GM23248 (cell line): ENCODE measurements at regions not wholly inside any gene's neighbourhood (a gene's known extent, or its start where the extent isn't known, plus 50 kb on each side); places are given as distances from the start of the nearest gene placed in this dataset.

Experiments used
- DNase-seq: peaks from one replicate; pipeline ENCODE4 v3.0.0-alpha.2; 2015
- H2AFZ ChIP-seq: fragments of 200-600 bp; sonication (generic); 2 replicates; pipeline ENCODE4 v1.6.1; 2016; ENCODE audit warnings: antibody characterized with exemption
- H3F3A ChIP-seq: fragments of 200-600 bp; sonication (generic); 2 replicates; pipeline ENCODE4 v1.6.1; 2016; ENCODE audit warnings: mild to moderate bottlenecking, antibody characterized with exemption, mixed run types; ENCODE audit not compliant: insufficient read depth
- H3K27ac ChIP-seq: fragments of 200-600 bp; sonication (generic); 2 replicates; pipeline ENCODE4 v1.5.1; 2016; ENCODE audit warnings: mild to moderate bottlenecking
- H3K27me3 ChIP-seq: fragments of 200-600 bp; sonication (generic); replicated peaks from 2 replicates; pipeline ENCODE4 v1.6.1; 2016; ENCODE audit warnings: mild to moderate bottlenecking; ENCODE audit not compliant: insufficient read depth
- H3K36me3 ChIP-seq: fragments of 200-600 bp; sonication (generic); 2 replicates; pipeline ENCODE4 v1.6.1; 2016; ENCODE audit warnings: low read depth, mild to moderate bottlenecking
- H3K4me1 ChIP-seq: fragments of 200-600 bp; sonication (generic); 2 replicates; pipeline ENCODE4 v1.6.1; 2016; ENCODE audit warnings: mild to moderate bottlenecking; ENCODE audit not compliant: insufficient read depth
- H3K4me2 ChIP-seq: fragments of 200-600 bp; sonication (generic); one replicate; pipeline ENCODE4 v1.6.1; 2016; ENCODE audit warnings: mild to moderate bottlenecking; ENCODE audit not compliant: unreplicated experiment
- H3K4me3 ChIP-seq: fragments of 200-600 bp; sonication (generic); 2 replicates; pipeline ENCODE4 v1.5.1; 2016; ENCODE audit warnings: mild to moderate bottlenecking
- H3K79me2 ChIP-seq: fragments of 200-600 bp; sonication (generic); 2 replicates; pipeline ENCODE4 v1.6.1; 2016; ENCODE audit warnings: mild to moderate bottlenecking; ENCODE audit not compliant: insufficient read depth
- H3K9ac ChIP-seq: fragments of 200-600 bp; sonication (generic); 2 replicates; pipeline ENCODE4 v1.6.1; 2016; ENCODE audit warnings: mild to moderate bottlenecking
- H3K9me2 ChIP-seq: fragments of 200-600 bp; sonication (generic); 2 replicates; pipeline ENCODE4 v1.6.1; 2016; ENCODE audit warnings: mixed run types, mild to moderate bottlenecking, moderate library complexity; ENCODE audit not compliant: insufficient read depth
- H3K9me3 ChIP-seq: fragments of 200-600 bp; sonication (generic); one replicate; pipeline ENCODE4 v1.6.1; 2017; ENCODE audit warnings: low read depth
- H4K20me1 ChIP-seq: fragments of 200-600 bp; sonication (generic); 2 replicates; pipeline ENCODE4 v1.6.0; 2016; ENCODE audit not compliant: insufficient read depth
- EZH2 ChIP-seq: fragments of 200-600 bp; sonication (generic); IDR thresholded peaks from 2 replicates; pipeline ENCODE4 v1.6.1; 2018; ENCODE audit warnings: antibody characterized with exemption, mild to moderate bottlenecking; ENCODE audit not compliant: insufficient read depth, poor library complexity, severe bottlenecking
- EZH2phosphoT487 ChIP-seq: fragments of 200-600 bp; sonication (generic); IDR thresholded peaks from 2 replicates; pipeline ENCODE4 v1.6.1; 2018; ENCODE audit warnings: antibody characterized with exemption, moderate library complexity, mild to moderate bottlenecking, low read depth; ENCODE audit not compliant: insufficient read depth
- WGBS, 2 experiments: methylation state at CpG; one replicate each; pipeline ENCODE4 v1.1.6; 2015 to 2017; ENCODE audit warnings: low lambda C conversion rate in 2 of 2, low coverage in 1 of 2; ENCODE audit errors: missing lambda C conversion rate in 2 of 2; 5-methylcytosine and 5-hydroxymethylcytosine counted together
- in situ Hi-C: fragments of 300-500 bp; cut with MboI; formaldehyde crosslinking; loops from 2 replicates; pipeline ENCODE4 v1.15.0; 2020

DNA sequence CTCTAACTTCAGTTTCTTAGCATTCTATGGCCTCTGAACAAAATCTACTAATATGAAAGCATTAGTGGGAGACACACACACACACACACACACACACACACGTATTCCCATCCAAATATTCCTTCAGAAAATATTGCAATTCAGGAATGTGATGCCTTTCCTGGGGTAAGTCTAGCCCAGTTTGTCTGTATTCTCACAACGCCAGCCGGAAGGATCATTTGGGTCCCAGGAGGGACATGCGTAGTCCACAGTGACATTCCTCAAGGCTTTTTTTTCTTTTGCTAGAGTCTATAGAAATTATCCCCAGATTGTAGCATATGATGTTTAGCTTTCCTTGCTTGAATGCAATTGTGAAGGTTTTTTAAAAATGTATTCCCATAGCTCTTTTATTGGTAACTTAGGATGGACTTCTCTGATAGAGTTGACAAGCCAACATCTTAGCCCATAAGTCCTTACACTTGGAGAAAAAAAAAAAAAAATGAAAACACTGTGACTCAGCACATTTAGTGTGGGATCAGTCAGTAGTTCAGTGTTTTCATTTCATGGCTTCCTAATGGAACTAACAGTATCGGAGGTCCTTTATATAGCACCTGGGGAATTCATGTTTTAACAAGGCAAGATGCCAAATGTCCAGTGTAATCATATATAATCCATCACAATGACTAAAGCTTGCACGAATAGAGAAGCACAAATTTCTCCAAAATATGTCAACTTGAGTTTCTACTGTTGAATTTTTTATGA, 316.5 kb downstream of the DIRAS2 start:
- in situ Hi-C loops, result no loop called here
- Histone ChIP-seq H2AFZ (no peak overlapping the region), H3K4me1 (no peaks in the 10 kb centered on the region), H3F3A (no peaks in the 10 kb centered on the region), H3K9me2 (no peaks in the 10 kb centered on the region), H3K9me3 (no peaks in the 10 kb centered on the region), H3K36me3 (no peaks in the 10 kb centered on the region), H3K9ac (no peak overlapping the region), H3K79me2 (no peaks in the 10 kb centered on the region), H3K27ac (no peak overlapping the region), H3K4me2 (no peak overlapping the region), H3K4me3 (no peak overlapping the region), H4K20me1 (no peaks in the 10 kb centered on the region), H3K27me3 (no peaks in the 10 kb centered on the region)
- WGBS, 2 experiments, result 33 to 39% methylated on average over 6 of the region's 6 CpGs
- no peak for TF ChIP-seq EZH2
- TF ChIP-seq EZH2phosphoT487, result no peak
- no peak for DNase-seq

DNA sequence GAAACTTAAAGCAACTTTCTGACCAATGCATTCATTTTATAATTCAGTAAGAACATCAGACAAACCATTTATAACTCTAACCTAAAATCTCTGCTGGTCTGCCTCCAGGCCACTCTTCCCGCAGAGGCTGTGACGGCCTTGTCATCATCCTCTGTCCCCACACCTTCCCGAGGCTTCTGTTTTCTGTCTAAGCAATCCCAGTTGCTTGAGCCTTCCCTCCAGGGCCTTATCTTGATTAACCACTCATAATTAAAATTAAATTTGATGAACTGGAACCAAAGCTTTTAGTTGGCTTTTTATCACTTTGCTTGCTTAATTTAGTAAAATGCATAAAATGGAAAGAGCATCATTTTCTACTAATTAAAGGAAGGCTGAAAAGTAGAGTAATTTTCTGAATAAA, 312.4 kb downstream of the DIRAS2 start:
- in situ Hi-C loops, result no loop called here
- WGBS, 2 experiments, result 21 to 23% methylated on average over 3 of the region's 3 CpGs
- no peaks in the 10 kb centered on the region for H3F3A ChIP-seq

DNA sequence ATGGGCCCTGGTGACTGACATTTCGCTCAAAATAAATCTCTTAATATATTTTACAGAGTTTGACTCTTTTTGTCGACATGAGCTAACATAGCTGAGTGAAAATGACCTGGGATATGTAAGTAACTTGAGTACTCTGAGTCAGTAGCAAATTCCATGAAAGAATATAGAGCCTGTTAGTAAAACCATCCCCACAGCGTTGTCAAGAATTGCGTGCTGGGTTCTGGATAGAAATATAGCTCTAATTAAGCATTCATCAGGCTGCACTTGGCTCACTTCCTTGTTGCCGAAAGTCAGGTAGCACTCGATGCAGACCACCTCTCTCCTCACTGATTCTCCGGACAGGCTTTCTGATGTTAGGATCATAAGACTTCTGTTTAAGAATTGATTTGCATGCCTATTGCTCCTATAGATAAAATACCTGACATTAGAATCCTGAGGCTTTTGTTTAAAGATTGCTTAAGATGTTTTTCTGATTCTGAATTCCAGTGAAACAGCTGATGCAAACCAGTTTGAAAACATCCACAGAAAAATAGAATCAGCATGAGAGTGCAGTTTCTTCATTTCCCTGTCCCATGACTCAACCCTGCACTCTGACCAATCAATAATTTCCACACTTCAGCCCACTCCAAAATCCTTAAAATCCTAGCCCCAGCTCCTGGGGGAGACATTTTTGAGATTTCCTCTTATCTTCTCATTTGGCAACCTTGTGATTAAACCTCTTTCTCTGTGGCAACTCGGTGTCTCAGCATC, 310.6 kb downstream of the DIRAS2 start:
- Histone ChIP-seq H3K36me3 (no peaks in the 10 kb centered on the region), H4K20me1 (no peaks in the 10 kb centered on the region), H3K27me3 (no peaks in the 10 kb centered on the region), H2AFZ (no peak overlapping the region), H3K4me1 (no peaks in the 10 kb centered on the region), H3F3A (no peaks in the 10 kb centered on the region), H3K9me2 (no peaks in the 10 kb centered on the region), H3K79me2 (no peaks in the 10 kb centered on the region), H3K9me3 (no peaks in the 10 kb centered on the region), H3K4me3 (no peak overlapping the region), H3K4me2 (no peak overlapping the region), H3K27ac (peak overlapping the region; percentile 53), H3K9ac (peak overlapping the region; percentile 34; the same call in 1 of the 2 replicates)
- in situ Hi-C loops, result no loop called here
- DNase-seq, result peak; percentile 39
- TF ChIP-seq EZH2 (no peak), EZH2phosphoT487 (no peak)
- 18 to 25% methylated on average over 8 of the region's 8 CpGs for WGBS, 2 experiments

More for the DNA sequence above, 312.4 kb downstream of the DIRAS2 start:
- no peaks in the 10 kb centered on the region for H3K36me3 ChIP-seq
- H2AFZ ChIP-seq, result no peak overlapping the region
- no peaks in the 10 kb centered on the region for H3K27me3 ChIP-seq
- no peak overlapping the region for H3K4me2 ChIP-seq
- H3K79me2 ChIP-seq, result no peaks in the 10 kb centered on the region
- no peak for TF ChIP-seq EZH2
- no peak for TF ChIP-seq EZH2phosphoT487
- DNase-seq, result no peak
- no peaks in the 10 kb centered on the region for H4K20me1 ChIP-seq
- no peaks in the 10 kb centered on the region for H3K9me3 ChIP-seq
- no peak overlapping the region for H3K27ac ChIP-seq
- H3K9ac ChIP-seq, result no peak overlapping the region
- no peaks in the 10 kb centered on the region for H3K4me1 ChIP-seq
- H3K9me2 ChIP-seq, result no peaks in the 10 kb centered on the region
- no peak overlapping the region for H3K4me3 ChIP-seq

DNA sequence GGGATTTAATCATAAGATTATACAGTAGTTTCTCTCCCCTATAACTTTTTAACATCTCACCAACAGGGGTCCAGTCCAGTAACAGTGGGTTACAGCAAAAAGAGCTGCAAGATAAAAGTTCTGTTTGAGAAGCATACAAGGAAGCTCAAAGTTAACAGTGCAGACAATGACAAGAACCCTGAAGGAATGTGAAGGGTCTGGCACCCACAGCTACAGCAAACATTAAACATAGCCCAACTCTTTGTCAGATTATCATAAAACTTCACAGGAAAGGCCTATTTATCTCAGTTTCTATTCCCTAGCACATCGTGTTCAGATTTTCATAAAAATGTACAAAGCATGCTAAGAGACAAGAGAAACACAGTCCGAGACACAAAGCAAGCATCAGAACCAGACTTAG, 309.4 kb downstream of the DIRAS2 start:
- Histone ChIP-seq H3K4me2 (no peak overlapping the region), H4K20me1 (no peaks in the 10 kb centered on the region), H3K4me1 (no peaks in the 10 kb centered on the region), H3K36me3 (no peaks in the 10 kb centered on the region), H3K79me2 (no peaks in the 10 kb centered on the region), H2AFZ (no peak overlapping the region), H3K9me2 (no peaks in the 10 kb centered on the region), H3F3A (no peaks in the 10 kb centered on the region), H3K4me3 (no peak overlapping the region), H3K9me3 (no peaks in the 10 kb centered on the region), H3K9ac (no peak overlapping the region), H3K27me3 (no peaks in the 10 kb centered on the region), H3K27ac (no peak overlapping the region)
- 5 to 7% methylated on average over 2 of the region's 2 CpGs for WGBS, 2 experiments
- in situ Hi-C loops, result no loop called here
- DNase-seq, result no peak
- TF ChIP-seq EZH2, result no peak
